H9 (cell line): ENCODE measurements at regions not wholly inside any gene's neighbourhood (a gene's known extent, or its start where the extent isn't known, plus 50 kb on each side); places are given as distances from the start of the nearest gene placed in this dataset.

Experiments used
- DNase-seq: peaks from one replicate; pipeline ENCODE4 v3.0.0-alpha.2; 2017
- H2AFZ ChIP-seq: one replicate; pipeline ENCODE4 v1.6.1; 2013; ENCODE audit warnings: mild to moderate bottlenecking, low read length, control low read depth, moderate library complexity
- H2AK5ac ChIP-seq: 2 replicates; pipeline ENCODE4 v1.6.1; 2013; ENCODE audit warnings: low read length, control low read depth, mixed read lengths; ENCODE audit not compliant: insufficient read length
- H2BK120ac ChIP-seq: one replicate; pipeline ENCODE4 v1.6.1; 2013; ENCODE audit warnings: low read depth, mild to moderate bottlenecking, low read length, control low read depth, inconsistent platforms; ENCODE audit not compliant: poor library complexity, severe bottlenecking
- H2BK12ac ChIP-seq: 2 replicates; pipeline ENCODE4 v1.6.1; 2013; ENCODE audit warnings: low read length, control low read depth, mixed read lengths, low read depth; ENCODE audit not compliant: insufficient read length
- H2BK15ac ChIP-seq: 2 replicates; pipeline ENCODE4 v1.6.1; 2013; ENCODE audit warnings: low read depth, low read length, control low read depth
- H2BK20ac ChIP-seq: one replicate; pipeline ENCODE4 v1.6.1; 2013; ENCODE audit warnings: low read depth, mild to moderate bottlenecking, low read length, control low read depth, inconsistent platforms; ENCODE audit not compliant: poor library complexity, severe bottlenecking
- H2BK5ac ChIP-seq: 2 replicates; pipeline ENCODE4 v1.6.1; 2013; ENCODE audit warnings: low read length, control low read depth, mixed read lengths; ENCODE audit not compliant: insufficient read length
- H3K14ac ChIP-seq: 2 replicates; pipeline ENCODE4 v1.6.1; 2013; ENCODE audit warnings: low read length, control low read depth; ENCODE audit not compliant: insufficient read depth
- H3K18ac ChIP-seq: 2 replicates; pipeline ENCODE4 v1.6.1; 2013; ENCODE audit warnings: low read depth, mild to moderate bottlenecking, mixed read lengths, low read length, control low read depth; ENCODE audit not compliant: insufficient read length
- H3K23ac ChIP-seq: 2 replicates; pipeline ENCODE4 v1.6.1; 2013; ENCODE audit warnings: low read length, control low read depth, mixed read lengths, low read depth; ENCODE audit not compliant: insufficient read length
- H3K23me2 ChIP-seq: 2 replicates; pipeline ENCODE4 v1.6.1; 2013; ENCODE audit warnings: low read depth, mild to moderate bottlenecking, mixed read lengths, low read length, control low read depth; ENCODE audit not compliant: insufficient read length, poor library complexity, severe bottlenecking
- H3K27ac ChIP-seq: 2 replicates; pipeline ENCODE4 v1.5.1; 2013; ENCODE audit warnings: low read length, control low read depth, mixed read lengths, low read depth; ENCODE audit not compliant: insufficient read length
- H3K27me3 ChIP-seq: 2 replicates; pipeline ENCODE4 v1.6.1; 2013; ENCODE audit warnings: low read length, control low read depth, inconsistent platforms; ENCODE audit not compliant: insufficient read depth
- H3K4ac ChIP-seq: 2 replicates; pipeline ENCODE4 v1.6.1; 2013; ENCODE audit warnings: low read depth, mild to moderate bottlenecking, control low read depth, inconsistent platforms, low read length, moderate library complexity
- H3K4me1 ChIP-seq: 2 replicates; pipeline ENCODE4 v1.6.1; 2013; ENCODE audit warnings: low read length, control low read depth, inconsistent platforms; ENCODE audit not compliant: insufficient read depth
- H3K4me2 ChIP-seq: 2 replicates; pipeline ENCODE4 v1.6.1; 2013; ENCODE audit warnings: low read length, control low read depth, mixed read lengths; ENCODE audit not compliant: insufficient read length, insufficient read depth
- H3K56ac ChIP-seq: 2 replicates; pipeline ENCODE4 v1.6.1; 2013; ENCODE audit warnings: low read depth, mild to moderate bottlenecking, mixed read lengths, low read length, control low read depth; ENCODE audit not compliant: insufficient read length
- H3K79me1 ChIP-seq: 2 replicates; pipeline ENCODE4 v1.6.1; 2013; ENCODE audit warnings: low read depth, mild to moderate bottlenecking, moderate library complexity, low read length, control low read depth, inconsistent platforms; ENCODE audit not compliant: insufficient read depth, poor library complexity, severe bottlenecking
- H3K79me2 ChIP-seq: 2 replicates; pipeline ENCODE4 v1.6.1; 2013; ENCODE audit warnings: low read length, control low read depth, inconsistent platforms; ENCODE audit not compliant: insufficient read depth
- H3K9ac ChIP-seq: 2 replicates; pipeline ENCODE4 v1.6.1; 2013; ENCODE audit warnings: low read length, control low read depth, mixed read lengths; ENCODE audit not compliant: insufficient read length; ENCODE audit errors: extremely low read depth
- H3K9me3 ChIP-seq: one replicate; pipeline ENCODE4 v1.6.1; 2013; ENCODE audit warnings: low read depth, low read length, inconsistent platforms; ENCODE audit not compliant: control insufficient read depth
- H3T11ph ChIP-seq: one replicate; pipeline ENCODE4 v1.6.1; 2013; ENCODE audit warnings: mild to moderate bottlenecking, low read length, control low read depth, inconsistent platforms
- H4K20me1 ChIP-seq: one replicate; pipeline ENCODE4 v1.6.1; 2013; ENCODE audit not compliant: control insufficient read depth, insufficient read length, insufficient read depth
- H4K5ac ChIP-seq: 2 replicates; pipeline ENCODE4 v1.6.1; 2013; ENCODE audit warnings: low read depth, mild to moderate bottlenecking, mixed read lengths, low read length, control low read depth; ENCODE audit not compliant: insufficient read length
- H4K8ac ChIP-seq: replicated peaks from 2 replicates; pipeline ENCODE4 v1.6.1; 2013; ENCODE audit warnings: low read length, control low read depth, mixed read lengths, low read depth; ENCODE audit not compliant: insufficient read length
- H4K91ac ChIP-seq: 2 replicates; pipeline ENCODE4 v1.6.1; 2013; ENCODE audit warnings: low read depth, mild to moderate bottlenecking, moderate library complexity, mixed read lengths, low read length, control low read depth; ENCODE audit not compliant: insufficient read length
- H3K27ac Mint-ChIP-seq, 3 experiments: 2 replicates in 2 of 3; 3 replicates in 1 of 3; pipeline ENCODE4 v1.8.0; 2020 to 2021; ENCODE audit warnings: mixed read lengths in 3 of 3, mild to moderate bottlenecking in 1 of 3, moderate library complexity in 1 of 3
- H3K27me3 Mint-ChIP-seq: 2 replicates; pipeline ENCODE4 v1.8.0; 2021; ENCODE audit warnings: low read depth, mild to moderate bottlenecking, moderate library complexity, mixed read lengths
- H3K36me3 Mint-ChIP-seq, 3 experiments: 2 replicates in 2 of 3; 3 replicates in 1 of 3; pipeline ENCODE4 v1.8.0; 2020 to 2021; ENCODE audit warnings: low read depth in 3 of 3, mixed read lengths in 3 of 3; ENCODE audit not compliant: insufficient read depth in 1 of 3
- H3K4me1 Mint-ChIP-seq, 2 experiments: 2 replicates each; pipeline ENCODE4 v1.8.0; 2020; ENCODE audit warnings: mixed read lengths in 2 of 2
- H3K4me3 Mint-ChIP-seq, 2 experiments: 2 replicates in 1 of 2; 3 replicates in 1 of 2; pipeline ENCODE4 v1.8.0; 2020 to 2021; ENCODE audit warnings: mild to moderate bottlenecking in 2 of 2, mixed read lengths in 2 of 2, moderate library complexity in 1 of 2
- H3K9me3 Mint-ChIP-seq, 2 experiments: 2 replicates in 1 of 2; 3 replicates in 1 of 2; pipeline ENCODE4 v1.8.0; 2020; ENCODE audit warnings: mild to moderate bottlenecking in 2 of 2, mixed read lengths in 2 of 2, moderate library complexity in 1 of 2
- CTCF ChIP-seq: fragments of 200-600 bp; sonication (generic); conservative IDR thresholded peaks from 3 replicates; pipeline ENCODE4 v1.8.0; 2021; ENCODE audit warnings: antibody characterized with exemption, mild to moderate bottlenecking
- WGBS: extraction: QIAGEN DNeasy Blood & Tissue Kit; methylation state at CpG from one replicate; pipeline ENCODE4 v1.1.7; 2013; ENCODE audit warnings: missing lambda C conversion rate, low lambda C conversion rate, mixed read lengths; ENCODE audit not compliant: insufficient read length; ENCODE audit errors: extremely low coverage; 5-methylcytosine and 5-hydroxymethylcytosine counted together

GRCh38 chr2:221629468-221629867 is 57.4 kb upstream of the EPHA4 start:
- Histone ChIP-seq H3K9ac (no peak overlapping the region), H3K4ac (no peak overlapping the region), H4K5ac (no peak overlapping the region), H3K4me1 (no peaks in the 10 kb centered on the region), H3K18ac (no peak overlapping the region), H2BK5ac (no peak overlapping the region), H3K27me3 (no peaks in the 10 kb centered on the region), H2BK120ac (no peak overlapping the region), H4K20me1 (no peaks in the 10 kb centered on the region), H2AK5ac (no peak overlapping the region), H3K79me2 (no peaks in the 10 kb centered on the region), H3K56ac (no peak overlapping the region), H2AFZ (no peak overlapping the region), H3K23ac (no peak overlapping the region), H2BK20ac (no peak overlapping the region), H3K14ac (no peak overlapping the region), H4K8ac (no peak overlapping the region), H2BK12ac (no peak overlapping the region), H3K9me3 (no peaks in the 10 kb centered on the region), H3K4me2 (no peak overlapping the region), H3K23me2 (no peaks in the 10 kb centered on the region), H3K27ac (no peak overlapping the region), H2BK15ac (no peak overlapping the region), H4K91ac (no peak overlapping the region), H3K79me1 (no peaks in the 10 kb centered on the region), H3T11ph (no peak overlapping the region)
- H3K27me3 Mint-ChIP-seq, result no peaks in the 10 kb centered on the region
- DNase-seq, result no peak
- no peak for TF ChIP-seq CTCF
- H3K36me3 Mint-ChIP-seq, result no peaks in the 10 kb centered on the region; a peak in 2 of 7 replicates
- H3K9me3 Mint-ChIP-seq, result no peaks in the 10 kb centered on the region
- H3K27ac Mint-ChIP-seq, result no peak overlapping the region
- no CpG with 5 or more reads among the region's 5 CpGs for WGBS
- peaks cover 0 to 2% of the 10 kb centered on the region in 2 experiments; a peak in 1 of 4 replicates for H3K4me1 Mint-ChIP-seq
- no peak overlapping the region for H3K4me3 Mint-ChIP-seq
